NCI-H69 (cell line): ENCODE measurements at regions not wholly inside any gene's neighbourhood (a gene's known extent, or its start where the extent isn't known, plus 50 kb on each side); places are given as distances from the start of the nearest gene placed in this dataset.
"Not testable (repeated sequence)": the region's sequence is repeated elsewhere in the genome, so short reads cannot be mapped to it uniquely, and the experiment has no call there.

Experiments
- DNase-seq: peaks from one replicate; lab custom pipeline; 2025; lab: John Stamatoyannopoulos, UW

- DNase-seq = no peak
These were observed 182.6 kb upstream of the GLRA1 start for GRCh38 chr5:152107220-152107619.

GRCh38 chr5:152106571-152106970 is 181.9 kb upstream of the GLRA1 start:
- no peak for DNase-seq

GRCh38 chr5:152105085-152105484 is 180.4 kb upstream of the GLRA1 start:
- DNase-seq = no peak

GRCh38 chr5:152104211-152104610 is 179.6 kb upstream of the GLRA1 start:
- peak; percentile 32 for DNase-seq

GRCh38 chr5:152102908-152103307 is 178.3 kb upstream of the GLRA1 start:
- DNase-seq = not testable (repeated sequence)

GRCh38 chr5:152102057-152102456 is 177.4 kb upstream of the GLRA1 start:
- DNase-seq = no peak

- peak; percentile 17 for DNase-seq
These were observed 175.8 kb upstream of the GLRA1 start for GRCh38 chr5:152100462-152100861.

- no peak for DNase-seq
These were observed 172.5 kb upstream of the GLRA1 start for GRCh38 chr5:152097128-152097527.

GRCh38 chr5:152094716-152095115 is 170.1 kb upstream of the GLRA1 start:
- no peak for DNase-seq

GRCh38 chr5:152094060-152094459 is 169.4 kb upstream of the GLRA1 start:
- DNase-seq = no peak

- DNase-seq = no peak
These were observed 167.9 kb upstream of the GLRA1 start for GRCh38 chr5:152092580-152092979.

GRCh38 chr5:152089644-152090043 is 165.0 kb upstream of the GLRA1 start:
- no peak for DNase-seq

- DNase-seq = no peak
These were observed 162.0 kb upstream of the GLRA1 start for GRCh38 chr5:152086668-152087067.

- no peak for DNase-seq
These were observed 159.8 kb upstream of the GLRA1 start for GRCh38 chr5:152084476-152084875.

- peak; percentile 3 for DNase-seq
These were observed 158.6 kb upstream of the GLRA1 start for GRCh38 chr5:152083231-152083630.

- peak; percentile 29 for DNase-seq
These were observed 147.4 kb upstream of the GLRA1 start for GRCh38 chr5:152072091-152072490.

GRCh38 chr5:152070591-152070990 is 145.9 kb upstream of the GLRA1 start:
- no peak for DNase-seq

GRCh38 chr5:152066784-152067183 is 142.1 kb upstream of the GLRA1 start:
- DNase-seq = no peak

- DNase-seq = no peak
These were observed 138.4 kb upstream of the GLRA1 start for GRCh38 chr5:152063004-152063403.

- no peak for DNase-seq
These were observed 136.4 kb upstream of the GLRA1 start for GRCh38 chr5:152061095-152061494.

- DNase-seq = no peak
These were observed 133.6 kb upstream of the GLRA1 start for GRCh38 chr5:152058267-152058666.

GRCh38 chr5:152056931-152057330 is 132.3 kb upstream of the GLRA1 start:
- no peak for DNase-seq

GRCh38 chr5:152052470-152052869 is 127.8 kb upstream of the GLRA1 start:
- DNase-seq = no peak

GRCh38 chr5:152051499-152052454 is 127.1 kb upstream of the GLRA1 start:
- peak; percentile 60 for DNase-seq
